Stimulated activated naive CD8-positive, alpha-beta T cell treated with anti-CD3 and anti-CD28 coated beads, Interleukin-15, amount 100 ng/mL, for 72 hours (primary cell): ENCODE measurements at regions not wholly inside any gene's neighbourhood (a gene's known extent, or its start where the extent isn't known, plus 50 kb on each side); places are given as distances from the start of the nearest gene placed in this dataset.
A peak's percentile ranks its signal among the peaks of the same experiment; 100 is the strongest.

Experiments used
- ATAC-seq: fragments of 150-1000 bp; cut with Tn5 transposase; 2 replicates; pipeline ENCODE4 v1.10.0; 2021; ENCODE audit warnings: mild to moderate bottlenecking, moderate library complexity
- DNase-seq, 2 donors: peaks; one replicate each; pipeline ENCODE4 v3.0.0; 2021 to 2022
- H3K27ac Mint-ChIP-seq, 2 donors: one replicate each; pipeline ENCODE4 v1.8.0; 2022; ENCODE audit warnings: mild to moderate bottlenecking in 2 of 2, mixed read lengths in 2 of 2, moderate library complexity in 2 of 2
- H3K27me3 Mint-ChIP-seq: one replicate; pipeline ENCODE4 v1.8.0; 2022; ENCODE audit warnings: mixed read lengths
- H3K4me1 Mint-ChIP-seq: one replicate; pipeline ENCODE4 v1.8.0; 2022; ENCODE audit warnings: mild to moderate bottlenecking, mixed read lengths
- H3K4me3 Mint-ChIP-seq, 2 donors: one replicate each; pipeline ENCODE4 v1.8.0; 2022; ENCODE audit warnings: mild to moderate bottlenecking in 2 of 2, mixed read lengths in 2 of 2, moderate library complexity in 1 of 2
- H3K9me3 Mint-ChIP-seq, 2 donors: one replicate each; pipeline ENCODE4 v1.8.0; 2022; ENCODE audit warnings: mixed read lengths in 2 of 2

DNA sequence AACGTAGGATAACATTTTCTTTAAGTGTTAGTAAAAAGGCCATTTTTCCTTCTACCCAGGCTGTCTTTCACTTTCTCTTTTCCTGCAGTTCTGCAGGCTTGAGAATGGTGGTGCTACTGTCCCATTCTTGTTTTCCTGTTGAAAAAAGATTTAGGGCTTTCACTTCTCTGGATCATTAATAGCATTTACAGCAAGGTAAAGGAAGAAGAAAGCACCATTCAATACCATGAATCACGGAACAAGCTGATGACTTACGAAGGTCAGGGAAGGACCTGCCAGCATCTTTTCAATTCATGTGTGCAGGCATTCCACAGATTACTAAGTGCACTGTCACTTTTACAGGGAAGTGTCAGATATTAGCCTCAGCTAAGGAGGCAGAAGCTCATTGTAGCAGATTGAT, 292.8 kb downstream of the YTHDC2 start:
- peaks cover 8 to 9% of the 10 kb centered on the region in 2 donors for H3K9me3 Mint-ChIP-seq
- H3K4me3 Mint-ChIP-seq: no peak overlapping the region
- H3K4me1 Mint-ChIP-seq: no peaks in the 10 kb centered on the region
- no peak overlapping the region for H3K27ac Mint-ChIP-seq
- H3K27me3 Mint-ChIP-seq: no peaks in the 10 kb centered on the region
- ATAC-seq (no peak), DNase-seq (no peak)

DNA sequence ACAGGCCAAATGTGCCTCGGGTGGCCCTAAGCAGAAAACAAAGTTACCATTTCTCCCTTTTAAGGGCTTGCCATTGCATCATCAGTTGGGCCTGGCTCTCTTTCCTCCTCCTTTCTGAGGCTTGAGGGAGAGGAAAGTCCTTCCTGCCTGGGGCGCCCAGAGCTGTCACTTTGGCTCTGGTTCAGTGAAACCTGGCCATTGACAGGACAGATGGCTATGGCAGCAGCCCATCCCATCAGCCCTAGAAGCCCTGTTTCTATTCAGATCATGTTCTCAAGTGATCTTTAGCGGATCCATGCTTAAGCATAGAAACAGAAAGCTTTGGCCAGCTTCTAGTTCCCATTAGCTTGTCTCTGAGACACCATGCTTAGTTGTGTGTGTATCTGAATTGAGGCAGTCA, 293.4 kb downstream of the YTHDC2 start:
- no peaks in the 10 kb centered on the region for H3K27me3 Mint-ChIP-seq
- DNase-seq (no peak), ATAC-seq (peak; percentile 12)
- H3K4me1 Mint-ChIP-seq: no peaks in the 10 kb centered on the region
- H3K4me3 Mint-ChIP-seq: no peak overlapping the region
- H3K9me3 Mint-ChIP-seq: peaks cover 8 to 9% of the 10 kb centered on the region in 2 donors
- no peak overlapping the region for H3K27ac Mint-ChIP-seq

DNA sequence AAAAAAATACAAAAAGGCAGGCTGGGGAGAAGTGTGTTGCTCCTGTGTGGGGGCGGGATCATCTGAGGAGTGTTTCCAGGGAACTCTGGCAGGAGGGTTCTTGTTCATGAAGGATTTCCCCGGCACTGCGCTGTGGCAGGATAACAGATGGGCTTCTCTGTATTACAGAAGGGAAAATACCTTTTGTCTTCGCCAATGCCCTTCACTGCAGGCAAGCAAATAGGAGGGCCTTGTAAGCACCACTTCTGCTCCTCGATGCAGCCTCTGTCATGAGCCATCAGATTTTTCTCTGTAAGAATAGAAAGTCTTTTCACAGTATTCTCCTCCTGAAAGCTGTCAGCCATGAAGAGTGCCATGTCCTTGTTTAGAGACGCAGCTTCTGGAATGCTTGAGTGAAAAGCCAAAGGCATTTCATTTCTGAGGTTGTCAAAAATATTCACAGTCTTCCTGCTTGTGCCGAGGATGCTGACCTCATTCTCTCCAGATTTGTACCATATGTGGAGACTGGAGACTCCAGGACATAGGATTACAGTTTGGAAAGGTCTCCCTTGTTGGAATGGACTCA, 294.0 kb downstream of the YTHDC2 start:
- H3K27me3 Mint-ChIP-seq: no peaks in the 10 kb centered on the region
- peaks cover 8 to 9% of the 10 kb centered on the region in 2 donors for H3K9me3 Mint-ChIP-seq
- no peak for ATAC-seq
- H3K4me3 Mint-ChIP-seq: no peak overlapping the region
- DNase-seq: no peak
- H3K4me1 Mint-ChIP-seq: no peaks in the 10 kb centered on the region
- no peak overlapping the region for H3K27ac Mint-ChIP-seq

- no peak overlapping the region for H3K27ac Mint-ChIP-seq
- H3K9me3 Mint-ChIP-seq: peaks cover 8 to 9% of the 10 kb centered on the region in 2 donors
- DNase-seq (no peak), ATAC-seq (no peak)
- H3K4me1 Mint-ChIP-seq: no peaks in the 10 kb centered on the region
- H3K4me3 Mint-ChIP-seq: no peak overlapping the region
- H3K27me3 Mint-ChIP-seq: no peaks in the 10 kb centered on the region
Observed at GRCh38 chr5:113808956-113809355, 295.5 kb downstream of the YTHDC2 start.

- Mint-ChIP-seq H3K4me1 (no peaks in the 10 kb centered on the region), H3K4me3 (no peak overlapping the region), H3K27me3 (no peaks in the 10 kb centered on the region), H3K9me3 (peaks cover 3 to 5% of the 10 kb centered on the region in 2 donors), H3K27ac (no peak overlapping the region)
- ATAC-seq (no peak), DNase-seq (no peak)
Observed at GRCh38 chr5:113809626-113810025, 296.1 kb downstream of the YTHDC2 start.

- Mint-ChIP-seq H3K4me1 (no peaks in the 10 kb centered on the region), H3K27me3 (no peaks in the 10 kb centered on the region), H3K9me3 (no peaks in the 10 kb centered on the region), H3K27ac (no peak overlapping the region), H3K4me3 (no peak overlapping the region)
- no peak for ATAC-seq
- DNase-seq: no peak
Observed at GRCh38 chr5:113813466-113813865, 300.0 kb downstream of the YTHDC2 start.

- no peak for ATAC-seq
- H3K9me3 Mint-ChIP-seq: no peaks in the 10 kb centered on the region
- no peak overlapping the region for H3K4me3 Mint-ChIP-seq
- DNase-seq: no peak
- no peak overlapping the region for H3K27ac Mint-ChIP-seq
- H3K27me3 Mint-ChIP-seq: no peaks in the 10 kb centered on the region
- no peaks in the 10 kb centered on the region for H3K4me1 Mint-ChIP-seq
Observed at GRCh38 chr5:113817683-113818082, 304.2 kb downstream of the YTHDC2 start.

DNA sequence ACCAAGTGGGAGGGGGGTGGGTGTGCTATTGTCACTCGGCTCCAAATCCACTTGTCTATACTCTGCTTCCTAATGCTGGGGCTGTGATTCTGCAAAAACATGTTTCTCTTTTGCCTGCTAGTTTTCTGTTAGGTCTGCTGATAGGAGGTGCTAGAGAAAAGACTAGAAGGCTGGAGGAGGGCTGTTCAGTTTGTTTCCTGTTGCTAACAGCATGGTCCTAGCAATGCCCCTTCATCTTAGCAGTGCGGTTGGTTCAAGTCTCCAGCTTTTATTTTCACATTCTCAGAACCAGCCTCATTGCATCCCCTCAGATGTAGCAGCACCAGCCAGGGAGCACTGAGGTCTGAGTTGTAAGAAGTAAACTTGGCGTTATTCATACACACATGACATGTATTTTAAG, 310.2 kb downstream of the YTHDC2 start:
- no peak for DNase-seq
- Mint-ChIP-seq H3K4me3 (no peak overlapping the region), H3K27me3 (no peaks in the 10 kb centered on the region), H3K4me1 (no peaks in the 10 kb centered on the region), H3K9me3 (peaks cover 7 to 10% of the 10 kb centered on the region in 2 donors), H3K27ac (no peak overlapping the region)
- no peak for ATAC-seq

GRCh38 chr5:113824307-113824706, 310.8 kb downstream of the YTHDC2 start:
- Mint-ChIP-seq H3K27me3 (no peaks in the 10 kb centered on the region), H3K4me3 (no peak overlapping the region), H3K27ac (no peak overlapping the region), H3K9me3 (peaks cover 7 to 12% of the 10 kb centered on the region in 2 donors), H3K4me1 (no peaks in the 10 kb centered on the region)
- ATAC-seq (no peak), DNase-seq (no peak)

DNA sequence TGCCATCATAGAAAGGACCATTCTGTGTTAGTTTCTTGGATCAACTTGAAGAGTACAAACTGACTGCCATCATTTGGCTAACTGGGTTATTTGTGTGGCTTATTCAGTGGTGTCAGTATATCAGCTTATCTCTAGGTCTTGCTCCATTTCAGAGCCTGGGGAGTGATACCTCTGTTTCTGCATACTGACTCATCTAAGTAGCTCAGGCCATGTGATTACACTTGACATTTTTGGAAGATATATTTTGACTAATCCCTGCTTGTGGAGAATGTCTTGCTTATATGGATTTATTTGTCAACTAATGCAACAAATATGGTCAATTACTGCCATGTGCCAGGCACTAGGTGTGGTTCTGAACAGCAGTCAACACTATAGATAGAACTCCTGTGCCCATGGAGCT, 311.7 kb downstream of the YTHDC2 start:
- no peak overlapping the region for H3K27ac Mint-ChIP-seq
- ATAC-seq (no peak), DNase-seq (no peak)
- H3K27me3 Mint-ChIP-seq: no peaks in the 10 kb centered on the region
- H3K4me1 Mint-ChIP-seq: no peaks in the 10 kb centered on the region
- H3K9me3 Mint-ChIP-seq: peaks cover 7 to 12% of the 10 kb centered on the region in 2 donors
- H3K4me3 Mint-ChIP-seq: no peak overlapping the region

GRCh38 chr5:113846941-113847340, 333.4 kb downstream of the YTHDC2 start:
- DNase-seq: no peak
- Mint-ChIP-seq H3K4me3 (no peak overlapping the region), H3K4me1 (no peaks in the 10 kb centered on the region), H3K9me3 (no peaks in the 10 kb centered on the region), H3K27ac (no peak overlapping the region), H3K27me3 (no peaks in the 10 kb centered on the region)
- no peak for ATAC-seq

DNA sequence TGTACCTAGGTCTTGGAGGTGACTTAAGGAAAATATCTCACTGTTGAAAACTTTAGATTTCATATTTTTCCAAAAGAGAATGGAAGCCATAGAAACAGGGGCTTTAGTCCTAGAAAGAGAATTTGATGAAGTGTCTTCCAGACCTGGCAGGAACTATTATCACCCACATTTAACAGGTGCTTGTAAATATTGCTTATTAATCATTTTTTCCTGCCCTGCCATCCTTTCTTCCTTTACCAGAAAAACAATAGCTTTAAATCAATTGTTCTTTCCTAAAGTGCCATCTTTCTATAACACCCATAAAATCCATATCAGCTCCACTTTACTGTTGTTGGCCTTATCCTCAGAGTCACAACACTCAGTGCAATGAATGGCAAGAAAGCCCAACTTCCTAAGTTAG, 350.9 kb downstream of the YTHDC2 start:
- DNase-seq: no peak
- Mint-ChIP-seq H3K27me3 (no peaks in the 10 kb centered on the region), H3K9me3 (peaks cover 6 to 18% of the 10 kb centered on the region in 2 donors), H3K4me1 (no peaks in the 10 kb centered on the region), H3K27ac (no peak overlapping the region), H3K4me3 (no peak overlapping the region)
- ATAC-seq: no peak

GRCh38 chr5:113866763-113867162, 353.3 kb downstream of the YTHDC2 start:
- peak; percentile 49 for ATAC-seq
- no peak overlapping the region for H3K4me3 Mint-ChIP-seq
- peaks cover 10 to 22% of the 10 kb centered on the region in 2 donors for H3K9me3 Mint-ChIP-seq
- H3K27ac Mint-ChIP-seq: no peak overlapping the region
- no peak for DNase-seq
- no peaks in the 10 kb centered on the region for H3K27me3 Mint-ChIP-seq
- H3K4me1 Mint-ChIP-seq: no peaks in the 10 kb centered on the region

- no peak overlapping the region for H3K4me3 Mint-ChIP-seq
- peaks cover 10 to 22% of the 10 kb centered on the region in 2 donors for H3K9me3 Mint-ChIP-seq
- no peak for DNase-seq
- no peaks in the 10 kb centered on the region for H3K27me3 Mint-ChIP-seq
- no peak for ATAC-seq
- no peak overlapping the region for H3K27ac Mint-ChIP-seq
- H3K4me1 Mint-ChIP-seq: no peaks in the 10 kb centered on the region
Observed at GRCh38 chr5:113869611-113870010, 356.1 kb downstream of the YTHDC2 start.

DNA sequence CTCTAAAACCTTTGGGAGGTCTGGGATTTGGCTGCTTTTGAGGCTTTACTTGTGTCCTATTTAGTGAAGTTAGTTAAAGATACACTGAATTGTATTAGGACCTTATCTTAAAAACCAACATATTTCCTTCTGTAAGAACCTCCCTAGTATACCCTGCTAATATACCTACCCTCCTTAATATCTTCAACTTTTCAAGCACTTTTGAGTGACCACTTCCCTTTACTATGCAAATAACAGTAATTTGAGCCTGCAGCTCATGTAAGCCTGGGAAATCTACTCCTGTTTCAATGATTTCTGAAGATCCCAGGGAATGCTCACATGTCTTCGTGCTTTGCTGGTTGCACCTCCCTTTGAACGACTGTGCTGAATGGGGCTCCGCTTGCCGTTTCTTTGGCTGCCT, 358.5 kb downstream of the YTHDC2 start:
- Mint-ChIP-seq H3K4me1 (no peaks in the 10 kb centered on the region), H3K4me3 (no peak overlapping the region), H3K27ac (no peak overlapping the region), H3K27me3 (no peaks in the 10 kb centered on the region), H3K9me3 (peaks cover 10 to 22% of the 10 kb centered on the region in 2 donors)
- DNase-seq: no peak
- ATAC-seq: no peak

GRCh38 chr5:113875096-113875495, 361.6 kb downstream of the YTHDC2 start:
- peaks cover 0 to 16% of the 10 kb centered on the region in 2 donors for H3K9me3 Mint-ChIP-seq
- no peak for ATAC-seq
- no peak for DNase-seq
- H3K27ac Mint-ChIP-seq: no peak overlapping the region
- no peaks in the 10 kb centered on the region for H3K27me3 Mint-ChIP-seq
- H3K4me3 Mint-ChIP-seq: no peak overlapping the region
- no peaks in the 10 kb centered on the region for H3K4me1 Mint-ChIP-seq

DNA sequence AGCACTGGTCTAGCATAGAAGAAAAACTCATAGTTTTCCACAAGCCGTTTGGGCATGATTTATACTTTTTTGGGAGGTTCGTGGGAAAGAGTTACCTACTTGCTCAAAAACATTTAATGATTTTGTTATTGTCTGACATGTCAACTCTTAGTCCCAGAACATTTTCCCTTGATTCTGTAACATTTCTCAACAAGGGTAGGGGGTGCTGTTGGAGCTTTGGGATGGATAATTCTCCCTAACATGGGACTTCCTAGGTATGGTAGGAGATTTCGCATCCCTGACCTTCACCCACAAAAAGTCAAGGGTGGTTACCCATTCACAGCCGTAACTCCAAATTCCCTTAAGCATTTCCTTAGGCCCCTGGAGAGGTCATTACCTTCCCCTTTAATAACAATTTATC, 378.0 kb downstream of the YTHDC2 start:
- ATAC-seq (no peak), DNase-seq (no peak)
- Mint-ChIP-seq H3K27me3 (no peaks in the 10 kb centered on the region), H3K4me1 (no peaks in the 10 kb centered on the region), H3K4me3 (no peak overlapping the region), H3K27ac (no peak overlapping the region), H3K9me3 (peaks cover 7 to 8% of the 10 kb centered on the region in 2 donors)
